ENCODE measurements at regions not wholly inside any gene's neighbourhood (a gene's known extent, or its start where the extent isn't known, plus 50 kb on each side); places are given as distances from the start of the nearest gene placed in this dataset.

GRCh38 chr5:124554746-124555578 is 191.5 kb downstream of the ZNF608 start:
- TF ChIP-seq, protein P1, sequence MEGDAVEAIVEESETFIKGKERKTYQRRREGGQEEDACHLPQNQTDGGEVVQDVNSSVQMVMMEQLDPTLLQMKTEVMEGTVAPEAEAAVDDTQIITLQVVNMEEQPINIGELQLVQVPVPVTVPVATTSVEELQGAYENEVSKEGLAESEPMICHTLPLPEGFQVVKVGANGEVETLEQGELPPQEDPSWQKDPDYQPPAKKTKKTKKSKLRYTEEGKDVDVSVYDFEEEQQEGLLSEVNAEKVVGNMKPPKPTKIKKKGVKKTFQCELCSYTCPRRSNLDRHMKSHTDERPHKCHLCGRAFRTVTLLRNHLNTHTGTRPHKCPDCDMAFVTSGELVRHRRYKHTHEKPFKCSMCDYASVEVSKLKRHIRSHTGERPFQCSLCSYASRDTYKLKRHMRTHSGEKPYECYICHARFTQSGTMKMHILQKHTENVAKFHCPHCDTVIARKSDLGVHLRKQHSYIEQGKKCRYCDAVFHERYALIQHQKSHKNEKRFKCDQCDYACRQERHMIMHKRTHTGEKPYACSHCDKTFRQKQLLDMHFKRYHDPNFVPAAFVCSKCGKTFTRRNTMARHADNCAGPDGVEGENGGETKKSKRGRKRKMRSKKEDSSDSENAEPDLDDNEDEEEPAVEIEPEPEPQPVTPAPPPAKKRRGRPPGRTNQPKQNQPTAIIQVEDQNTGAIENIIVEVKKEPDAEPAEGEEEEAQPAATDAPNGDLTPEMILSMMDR (IDR thresholded peaks at IDR 0.05), result no peak
- no peak for TF ChIP-seq EZH2 (IDR thresholded peaks at IDR 0.05; ENCODE audit: borderline replicate concordance, insufficient read depth, low read depth, low read length, poor library complexity, severe bottlenecking)
